Panc1 (cell line): ENCODE measurements at regions not wholly inside any gene's neighbourhood (a gene's known extent, or its start where the extent isn't known, plus 50 kb on each side); places are given as distances from the start of the nearest gene placed in this dataset.

Experiments used
- ATAC-seq: fragments of 200-7000 bp; cut with Tn5 transposase; 2 replicates; pipeline ENCODE4 v1.9.1; 2020; ENCODE audit warnings: mild to moderate bottlenecking, moderate library complexity
- BruUV-seq: library from RNA; stranded (reverse); fragments of 400-500 nt; replicated peaks from 2 replicates; lab custom pipeline; 2021; lab: Mats Ljungman, UMichigan
- CTCF ChIA-PET: fragments of 300-600 bp; sonication (Branson Sonifier 250); formaldehyde crosslinking; loops from one replicate; lab custom pipeline; 2022; ENCODE audit warnings: antibody characterized with exemption; lab: Charles Lee
- POLR2A ChIA-PET: fragments of 300-600 bp; sonication (Branson Sonifier 250); formaldehyde crosslinking; loops from one replicate; lab custom pipeline; 2022; ENCODE audit warnings: antibody characterized with exemption; lab: Charles Lee
- DNase-seq: peaks from one replicate; pipeline ENCODE4 v3.0.0-alpha.2; 2010; ENCODE audit warnings: low read depth, low spot score
- H3K27ac ChIP-seq: 2 replicates; pipeline ENCODE4 v1.5.1; 2011; ENCODE audit warnings: mild to moderate bottlenecking, low read length, inconsistent platforms
- H3K27me3 ChIP-seq: fragments of 200-500 bp; sonication (Bioruptor generic); 2 replicates; pipeline ENCODE4 v1.6.0; 2014; ENCODE audit warnings: low read length, inconsistent platforms; ENCODE audit not compliant: control insufficient read depth, insufficient read depth
- H3K36me3 ChIP-seq: fragments of 200-500 bp; sonication (Bioruptor generic); 2 replicates; pipeline ENCODE4 v1.5.1; 2014; ENCODE audit warnings: inconsistent platforms, mild to moderate bottlenecking, low read length, moderate library complexity; ENCODE audit not compliant: control insufficient read depth, insufficient read depth
- H3K4me1 ChIP-seq: 2 replicates; pipeline ENCODE4 v1.5.1; 2011; ENCODE audit warnings: inconsistent platforms, mild to moderate bottlenecking, low read length, moderate library complexity; ENCODE audit not compliant: control insufficient read depth, insufficient read depth
- H3K4me3 ChIP-seq, 2 experiments: 2 replicates each; pipeline ENCODE4 v1.5.1; 2011 to 2012; ENCODE audit warnings: low read depth in 2 of 2, low read length in 2 of 2, mild to moderate bottlenecking in 2 of 2, inconsistent platforms in 1 of 2, moderate library complexity in 1 of 2
- H3K9me3 ChIP-seq: fragments of 200-500 bp; sonication (Bioruptor generic); 2 replicates; pipeline ENCODE4 v1.5.1; 2014; ENCODE audit warnings: low read depth, mild to moderate bottlenecking, inconsistent platforms, low read length, moderate library complexity; ENCODE audit not compliant: control insufficient read depth, insufficient read depth
- POLR2AphosphoS5 ChIP-seq: IDR thresholded peaks from 2 replicates; pipeline ENCODE4 v1.6.1; 2012; ENCODE audit warnings: mild to moderate bottlenecking, low read depth, low read length, moderate library complexity
- SIN3A ChIP-seq: IDR thresholded peaks from 2 replicates; pipeline ENCODE4 v1.6.1; 2012; ENCODE audit warnings: low read depth, mild to moderate bottlenecking, low read length, moderate library complexity, borderline replicate concordance; ENCODE audit not compliant: insufficient read depth
- TCF7L2 ChIP-seq: IDR thresholded peaks from 2 replicates; pipeline ENCODE4 v1.6.1; 2011; ENCODE audit warnings: mild to moderate bottlenecking, low read depth, low read length, inconsistent platforms
- in situ Hi-C: cut with HindIII; loops from 2 replicates; pipeline ENCODE4 v1.10.0; 2016; ENCODE audit warnings: low sequenced_read_pairs, low pct_unique_long_range_greater_than_20kb
- intact Hi-C: fragments of 100-400 bp; cut with micrococcal nuclease; formaldehyde crosslinking; loops from one replicate; pipeline ENCODE4 v1.10.0; 2022; ENCODE audit not compliant: unreplicated experiment
- TF ChIP-seq, protein P1 (sequence below), 2 experiments: IDR thresholded peaks; 2 replicates each; pipeline ENCODE4 v1.6.1; 2011 to 2012; ENCODE audit warnings: low read depth in 2 of 2, control low read depth in 1 of 2, low read length in 1 of 2, mild to moderate bottlenecking in 1 of 2, moderate library complexity in 1 of 2; ENCODE audit not compliant: insufficient read depth in 1 of 2
- TF ChIP-seq, protein P2 (sequence below): fragments of 450-650 bp; IDR thresholded peaks from 2 replicates; pipeline ENCODE4 v1.5.1; 2017; ENCODE audit warnings: mild to moderate bottlenecking

GRCh38 chr10:123585477-123586445 is 80.4 kb upstream of the GPR26 start:
- H3K27ac ChIP-seq: no peak overlapping the region
- no peak for DNase-seq
- no peaks in the 10 kb centered on the region for H3K36me3 ChIP-seq
- TF ChIP-seq TCF7L2 (no peak), SIN3A (no peak), POLR2AphosphoS5 (no peak)
- TF ChIP-seq, protein P1, sequence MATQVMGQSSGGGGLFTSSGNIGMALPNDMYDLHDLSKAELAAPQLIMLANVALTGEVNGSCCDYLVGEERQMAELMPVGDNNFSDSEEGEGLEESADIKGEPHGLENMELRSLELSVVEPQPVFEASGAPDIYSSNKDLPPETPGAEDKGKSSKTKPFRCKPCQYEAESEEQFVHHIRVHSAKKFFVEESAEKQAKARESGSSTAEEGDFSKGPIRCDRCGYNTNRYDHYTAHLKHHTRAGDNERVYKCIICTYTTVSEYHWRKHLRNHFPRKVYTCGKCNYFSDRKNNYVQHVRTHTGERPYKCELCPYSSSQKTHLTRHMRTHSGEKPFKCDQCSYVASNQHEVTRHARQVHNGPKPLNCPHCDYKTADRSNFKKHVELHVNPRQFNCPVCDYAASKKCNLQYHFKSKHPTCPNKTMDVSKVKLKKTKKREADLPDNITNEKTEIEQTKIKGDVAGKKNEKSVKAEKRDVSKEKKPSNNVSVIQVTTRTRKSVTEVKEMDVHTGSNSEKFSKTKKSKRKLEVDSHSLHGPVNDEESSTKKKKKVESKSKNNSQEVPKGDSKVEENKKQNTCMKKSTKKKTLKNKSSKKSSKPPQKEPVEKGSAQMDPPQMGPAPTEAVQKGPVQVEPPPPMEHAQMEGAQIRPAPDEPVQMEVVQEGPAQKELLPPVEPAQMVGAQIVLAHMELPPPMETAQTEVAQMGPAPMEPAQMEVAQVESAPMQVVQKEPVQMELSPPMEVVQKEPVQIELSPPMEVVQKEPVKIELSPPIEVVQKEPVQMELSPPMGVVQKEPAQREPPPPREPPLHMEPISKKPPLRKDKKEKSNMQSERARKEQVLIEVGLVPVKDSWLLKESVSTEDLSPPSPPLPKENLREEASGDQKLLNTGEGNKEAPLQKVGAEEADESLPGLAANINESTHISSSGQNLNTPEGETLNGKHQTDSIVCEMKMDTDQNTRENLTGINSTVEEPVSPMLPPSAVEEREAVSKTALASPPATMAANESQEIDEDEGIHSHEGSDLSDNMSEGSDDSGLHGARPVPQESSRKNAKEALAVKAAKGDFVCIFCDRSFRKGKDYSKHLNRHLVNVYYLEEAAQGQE (IDR thresholded peaks at IDR 0.05; ENCODE audit: insufficient read depth in 1 of 2, low read depth in 2 of 2, low read length in 1 of 2): no peak
- TF ChIP-seq, protein P2, sequence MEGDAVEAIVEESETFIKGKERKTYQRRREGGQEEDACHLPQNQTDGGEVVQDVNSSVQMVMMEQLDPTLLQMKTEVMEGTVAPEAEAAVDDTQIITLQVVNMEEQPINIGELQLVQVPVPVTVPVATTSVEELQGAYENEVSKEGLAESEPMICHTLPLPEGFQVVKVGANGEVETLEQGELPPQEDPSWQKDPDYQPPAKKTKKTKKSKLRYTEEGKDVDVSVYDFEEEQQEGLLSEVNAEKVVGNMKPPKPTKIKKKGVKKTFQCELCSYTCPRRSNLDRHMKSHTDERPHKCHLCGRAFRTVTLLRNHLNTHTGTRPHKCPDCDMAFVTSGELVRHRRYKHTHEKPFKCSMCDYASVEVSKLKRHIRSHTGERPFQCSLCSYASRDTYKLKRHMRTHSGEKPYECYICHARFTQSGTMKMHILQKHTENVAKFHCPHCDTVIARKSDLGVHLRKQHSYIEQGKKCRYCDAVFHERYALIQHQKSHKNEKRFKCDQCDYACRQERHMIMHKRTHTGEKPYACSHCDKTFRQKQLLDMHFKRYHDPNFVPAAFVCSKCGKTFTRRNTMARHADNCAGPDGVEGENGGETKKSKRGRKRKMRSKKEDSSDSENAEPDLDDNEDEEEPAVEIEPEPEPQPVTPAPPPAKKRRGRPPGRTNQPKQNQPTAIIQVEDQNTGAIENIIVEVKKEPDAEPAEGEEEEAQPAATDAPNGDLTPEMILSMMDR: no peak
- peaks cover 33% of the 10 kb centered on the region for H3K27me3 ChIP-seq
- no peak overlapping the region for H3K4me3 ChIP-seq
- no TSS peak for BruUV-seq
- CTCF ChIA-PET: interaction anchor here (0.5 kb wide), 1 partner anchor 31 kb away, joined by 9 read pairs; no protein-coding TSS in a partner anchor
- intact Hi-C loops: no loop called here
- in situ Hi-C loops: no loop called here
- no peaks in the 10 kb centered on the region for H3K9me3 ChIP-seq
- no peak for ATAC-seq
- H3K4me1 ChIP-seq: peaks cover 8% of the 10 kb centered on the region
- POLR2A ChIA-PET: no interaction called here

GRCh38 chr10:123587110-123587509 is 79.0 kb upstream of the GPR26 start:
- no peak for TF ChIP-seq SIN3A
- TF ChIP-seq, protein P1 (IDR thresholded peaks at IDR 0.05; ENCODE audit: insufficient read depth in 1 of 2, low read depth in 2 of 2, low read length in 1 of 2): no peak
- TF ChIP-seq, protein P2: no peak
- TF ChIP-seq POLR2AphosphoS5: no peak
- no peak for TF ChIP-seq TCF7L2
- in situ Hi-C loops: no loop called here
- Histone ChIP-seq H3K36me3 (no peaks in the 10 kb centered on the region), H3K4me1 (peaks cover 8% of the 10 kb centered on the region), H3K4me3 (no peak overlapping the region), H3K27me3 (peaks cover 34% of the 10 kb centered on the region), H3K27ac (no peak overlapping the region), H3K9me3 (no peaks in the 10 kb centered on the region)
- CTCF ChIA-PET: no interaction called here
- POLR2A ChIA-PET: no interaction called here
- BruUV-seq: no TSS peak
- DNase-seq (no peak), ATAC-seq (no peak)
- intact Hi-C loops: no loop called here
